ENCODE measurements at regions not wholly inside any gene's neighbourhood (a gene's known extent, or its start where the extent isn't known, plus 50 kb on each side); places are given as distances from the start of the nearest gene placed in this dataset.

DNA sequence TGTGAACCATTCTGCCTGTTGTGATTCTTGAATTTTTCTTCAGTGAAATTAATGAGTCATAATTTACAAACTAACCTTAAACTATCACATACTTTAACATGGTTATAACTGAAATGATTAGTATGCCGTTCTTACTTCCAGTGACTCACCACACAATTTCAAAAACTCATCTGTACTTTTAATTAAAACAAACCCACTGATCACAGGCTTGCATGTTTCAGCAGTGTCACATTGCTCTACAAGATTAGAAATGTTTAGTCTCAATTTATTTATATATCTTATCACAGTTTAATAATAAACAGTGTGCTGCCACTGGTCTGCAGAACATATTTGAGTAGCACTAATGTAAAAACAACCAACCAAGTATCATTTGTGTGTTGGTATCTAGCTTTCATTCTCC, 2227.9 kb upstream of the PCDH20 start:
- Histone ChIP-seq H3K27me3 (ENCODE audit: insufficient read depth in 3 of 3, low read length in 2 of 3) (no peaks in the 10 kb centered on the region), H3K4me1 (no peaks in the 10 kb centered on the region), H3K36me3 (ENCODE audit: insufficient read depth in 1 of 2, low read depth in 1 of 2) (no peaks in the 10 kb centered on the region), H3K4me3 (no peak overlapping the region), H3K9me3 (peaks cover 3% of the 10 kb centered on the region), H3K27ac (no peak overlapping the region)
- ATAC-seq (no peak), DNase-seq (no peak)
- 75 to 92% (median 79%) methylated on average over 1 of the region's 1 CpG for WGBS, 3 donors
- intact Hi-C loops (cut with DNase I): no loop called here
- TF ChIP-seq, protein P1, sequence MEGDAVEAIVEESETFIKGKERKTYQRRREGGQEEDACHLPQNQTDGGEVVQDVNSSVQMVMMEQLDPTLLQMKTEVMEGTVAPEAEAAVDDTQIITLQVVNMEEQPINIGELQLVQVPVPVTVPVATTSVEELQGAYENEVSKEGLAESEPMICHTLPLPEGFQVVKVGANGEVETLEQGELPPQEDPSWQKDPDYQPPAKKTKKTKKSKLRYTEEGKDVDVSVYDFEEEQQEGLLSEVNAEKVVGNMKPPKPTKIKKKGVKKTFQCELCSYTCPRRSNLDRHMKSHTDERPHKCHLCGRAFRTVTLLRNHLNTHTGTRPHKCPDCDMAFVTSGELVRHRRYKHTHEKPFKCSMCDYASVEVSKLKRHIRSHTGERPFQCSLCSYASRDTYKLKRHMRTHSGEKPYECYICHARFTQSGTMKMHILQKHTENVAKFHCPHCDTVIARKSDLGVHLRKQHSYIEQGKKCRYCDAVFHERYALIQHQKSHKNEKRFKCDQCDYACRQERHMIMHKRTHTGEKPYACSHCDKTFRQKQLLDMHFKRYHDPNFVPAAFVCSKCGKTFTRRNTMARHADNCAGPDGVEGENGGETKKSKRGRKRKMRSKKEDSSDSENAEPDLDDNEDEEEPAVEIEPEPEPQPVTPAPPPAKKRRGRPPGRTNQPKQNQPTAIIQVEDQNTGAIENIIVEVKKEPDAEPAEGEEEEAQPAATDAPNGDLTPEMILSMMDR (IDR thresholded peaks at IDR 0.05): no peak

DNA sequence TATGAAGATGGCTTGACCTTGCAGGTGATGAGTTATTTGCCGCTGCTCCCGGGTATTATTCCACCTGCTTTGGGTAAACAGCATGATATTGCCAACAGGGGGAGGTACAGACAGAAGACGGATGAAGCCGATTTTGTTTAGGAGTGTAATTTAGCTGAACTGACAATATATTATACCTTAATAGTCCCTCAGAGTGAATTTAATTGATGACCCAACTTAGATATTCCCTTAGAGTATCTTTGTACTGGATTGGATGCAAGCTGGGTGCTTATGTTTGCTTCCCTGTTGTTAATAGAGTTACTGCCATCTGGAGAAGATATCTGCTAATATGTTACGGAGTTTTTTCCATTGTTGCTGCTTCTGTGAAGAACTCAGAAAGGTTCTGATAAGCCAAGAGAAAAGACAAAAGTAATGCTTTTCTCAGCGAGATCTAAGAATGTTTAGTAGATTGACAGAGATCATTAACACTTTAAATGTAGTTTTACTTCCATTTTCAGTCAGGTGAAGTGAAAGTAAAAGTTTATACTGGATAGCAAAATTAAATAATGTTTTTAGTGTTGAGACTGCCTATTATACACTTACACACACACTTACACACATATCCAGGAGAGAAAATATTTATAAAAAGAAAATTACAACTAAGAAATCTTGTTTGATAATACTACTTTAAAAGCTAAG, 2220.8 kb upstream of the PCDH20 start:
- Histone ChIP-seq H3K27ac (no peak overlapping the region), H3K36me3 (ENCODE audit: insufficient read depth in 1 of 2, low read depth in 1 of 2) (no peaks in the 10 kb centered on the region), H3K4me3 (peak overlapping the region; percentile 1), H3K4me1 (no peaks in the 10 kb centered on the region), H3K9me3 (no peaks in the 10 kb centered on the region), H3K27me3 (ENCODE audit: insufficient read depth in 3 of 3, low read length in 2 of 3) (no peaks in the 10 kb centered on the region)
- 50 to 54% (median 53%) methylated on average over 6 of the region's 6 CpGs for WGBS, 3 donors
- no peak for ATAC-seq
- TF ChIP-seq, protein P1 (IDR thresholded peaks at IDR 0.05): no peak
- DNase-seq: no peak
- intact Hi-C loops (cut with DNase I): no loop called here

DNA sequence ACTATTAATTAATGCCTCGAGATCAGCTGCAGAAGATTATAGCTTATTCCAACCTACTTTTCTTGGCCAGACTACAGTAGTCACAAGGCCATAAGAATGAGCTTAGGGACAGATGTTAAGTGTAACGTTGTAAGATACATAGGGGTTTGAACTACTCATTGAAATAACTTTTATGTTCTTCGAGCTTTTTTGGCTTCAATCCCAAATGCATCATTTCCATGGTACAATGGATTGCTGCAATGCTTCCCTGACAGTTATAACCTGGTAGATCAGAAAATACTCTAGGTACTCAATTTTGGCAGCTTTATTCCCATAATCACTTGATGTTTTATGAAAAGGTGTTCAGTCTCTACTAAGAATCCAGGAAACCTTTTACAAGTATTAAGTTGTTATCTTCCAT, 2216.7 kb upstream of the PCDH20 start:
- ATAC-seq (no peak), DNase-seq (no peak)
- Histone ChIP-seq H3K4me1 (no peaks in the 10 kb centered on the region), H3K27ac (no peak overlapping the region), H3K27me3 (ENCODE audit: insufficient read depth in 3 of 3, low read length in 2 of 3) (no peaks in the 10 kb centered on the region), H3K9me3 (no peaks in the 10 kb centered on the region), H3K36me3 (ENCODE audit: insufficient read depth in 1 of 2, low read depth in 1 of 2) (no peaks in the 10 kb centered on the region), H3K4me3 (no peak overlapping the region)
- TF ChIP-seq, protein P1 (IDR thresholded peaks at IDR 0.05): no peak
- intact Hi-C loops (cut with DNase I): no loop called here
- 36 to 44% (median 43%) methylated on average over 3 of the region's 3 CpGs for WGBS, 3 donors

DNA sequence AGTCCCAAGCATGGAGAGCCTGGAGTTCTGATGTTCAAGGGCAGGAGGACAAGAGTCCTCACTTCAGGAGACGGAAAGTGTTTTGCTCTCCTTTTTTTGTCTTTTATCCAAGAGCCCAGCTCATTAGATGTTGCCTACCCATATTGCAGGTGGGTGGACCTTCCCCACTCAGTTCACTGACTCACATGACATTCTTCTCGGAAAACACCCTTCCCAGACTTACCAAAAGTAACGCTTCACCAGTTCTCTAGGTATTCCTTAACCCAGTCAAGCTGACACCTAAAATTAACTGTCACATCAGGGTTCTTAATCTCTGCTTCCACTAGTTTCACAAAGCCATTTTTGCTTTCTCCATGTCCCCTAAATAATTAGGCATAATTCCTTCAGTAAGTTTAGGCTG, 2215.4 kb upstream of the PCDH20 start:
- Histone ChIP-seq H3K27ac (no peak overlapping the region), H3K4me1 (no peaks in the 10 kb centered on the region), H3K27me3 (ENCODE audit: insufficient read depth in 3 of 3, low read length in 2 of 3) (no peaks in the 10 kb centered on the region), H3K36me3 (ENCODE audit: insufficient read depth in 1 of 2, low read depth in 1 of 2) (no peaks in the 10 kb centered on the region), H3K4me3 (no peak overlapping the region), H3K9me3 (no peaks in the 10 kb centered on the region)
- 75 to 96% (median 91%) methylated on average over 3 of the region's 3 CpGs for WGBS, 3 donors
- intact Hi-C loops (cut with DNase I): no loop called here
- DNase-seq: no peak
- ATAC-seq: no peak
- TF ChIP-seq, protein P1 (IDR thresholded peaks at IDR 0.05): no peak

DNA sequence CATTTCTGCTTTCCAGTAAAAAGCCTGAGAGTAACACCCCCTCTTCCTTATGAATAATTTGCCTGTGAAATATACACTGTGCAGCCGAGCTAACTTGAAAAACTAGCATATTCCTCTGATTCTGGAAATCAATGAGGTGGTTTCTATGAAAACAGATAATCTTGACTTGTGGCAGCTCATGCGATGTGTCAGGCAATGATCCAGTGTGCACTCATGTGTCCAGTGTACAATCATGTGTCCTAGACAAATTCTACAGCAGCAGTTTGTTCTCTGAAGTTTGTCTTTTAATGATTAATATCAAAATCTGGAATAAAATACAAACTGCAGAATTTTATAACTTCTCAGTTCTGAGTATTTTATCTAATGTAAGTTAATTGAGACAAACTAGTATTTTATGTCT, 2213.9 kb upstream of the PCDH20 start:
- intact Hi-C loops (cut with DNase I): no loop called here
- Histone ChIP-seq H3K4me3 (no peak overlapping the region), H3K27ac (no peak overlapping the region), H3K36me3 (ENCODE audit: insufficient read depth in 1 of 2, low read depth in 1 of 2) (no peaks in the 10 kb centered on the region), H3K4me1 (no peaks in the 10 kb centered on the region), H3K27me3 (ENCODE audit: insufficient read depth in 3 of 3, low read length in 2 of 3) (no peaks in the 10 kb centered on the region), H3K9me3 (no peaks in the 10 kb centered on the region)
- DNase-seq (no peak), ATAC-seq (no peak)
- WGBS, 3 donors: 64 to 82% (median 73%) methylated on average over 2 of the region's 2 CpGs
- TF ChIP-seq, protein P1 (IDR thresholded peaks at IDR 0.05): no peak

Measured in psoas muscle (tissue), 7 donors.